ENCODE measurements at regions not wholly inside any gene's neighbourhood (a gene's known extent, or its start where the extent isn't known, plus 50 kb on each side); places are given as distances from the start of the nearest gene placed in this dataset.

GRCh38 chr6:12490904-12491571 is 200.9 kb downstream of the EDN1 start:
- TF ChIP-seq POLR2A (IDR thresholded peaks at IDR 0.05; ENCODE audit: control extremely low read depth in 1 of 2, low read depth in 2 of 2, low read length in 2 of 2) (no peak), EZH2 (IDR thresholded peaks at IDR 0.05; ENCODE audit: low read depth, low read length, severe bottlenecking) (no peak), CTCF (IDR thresholded peaks at IDR 0.05; ENCODE audit: control extremely low read depth in 1 of 3, insufficient read depth in 1 of 3, low read depth in 1 of 3, low read length in 3 of 3) (no peak), JUN (IDR thresholded peaks at IDR 0.05; ENCODE audit: low read depth, low read length) (no peak)

All from H1 (cell line).